CD4-positive, alpha-beta T cell (primary cell): ENCODE measurements at regions not wholly inside any gene's neighbourhood (a gene's known extent, or its start where the extent isn't known, plus 50 kb on each side); places are given as distances from the start of the nearest gene placed in this dataset.

Experiments
- ATAC-seq: fragments of 200-7000 bp; cut with Tn5 transposase; one replicate; pipeline ENCODE4 v1.10.0; 2022; ENCODE audit warnings: mild to moderate bottlenecking; ENCODE audit not compliant: poor library complexity
- CTCF ChIA-PET: fragments of 350-600 bp; sonication (Branson Sonifier 250); formaldehyde crosslinking; loops from one replicate; lab custom pipeline; 2021; ENCODE audit warnings: antibody characterized with exemption, inconsistent platforms; lab: Charles Lee
- POLR2A ChIA-PET: fragments of 350-600 bp; sonication (Branson Sonifier 250); formaldehyde crosslinking; loops from one replicate; lab custom pipeline; 2021; ENCODE audit warnings: antibody characterized with exemption, inconsistent platforms; lab: Charles Lee
- DNase-seq, 14 experiments: peaks; one replicate each; pipeline ENCODE4 v3.0.0-alpha.2; 2013 to 2020; ENCODE audit warnings: mixed read lengths in 2 of 14
- H3K27ac ChIP-seq, 2 donors: one replicate each; pipeline versions ENCODE4 v1.5.1 to v1.7.0; 2013; ENCODE audit warnings: low read length in 2 of 2, low read depth in 1 of 2, mild to moderate bottlenecking in 1 of 2
- H3K27me3 ChIP-seq, 2 experiments: 1 replicate in 1 of 2; 2 replicates in 1 of 2; pipeline versions ENCODE4 v1.6.1 to v1.7.0; 2013; ENCODE audit warnings: low read length in 2 of 2, control low read depth in 1 of 2, mild to moderate bottlenecking in 1 of 2, moderate library complexity in 1 of 2; ENCODE audit not compliant: insufficient read depth in 2 of 2, control insufficient read depth in 1 of 2
- H3K36me3 ChIP-seq: one replicate; pipeline ENCODE4 v1.6.1; 2013; ENCODE audit warnings: low read length, control low read depth; ENCODE audit not compliant: insufficient read depth
- H3K4me1 ChIP-seq: one replicate; pipeline ENCODE4 v1.6.1; 2013; ENCODE audit warnings: low read length, control low read depth; ENCODE audit not compliant: insufficient read depth
- H3K4me3 ChIP-seq: one replicate; pipeline ENCODE4 v1.5.1; 2013; ENCODE audit warnings: mild to moderate bottlenecking, low read length, moderate library complexity
- H3K9me3 ChIP-seq, 2 experiments: 1 replicate in 1 of 2; 2 replicates in 1 of 2; pipeline versions ENCODE4 v1.6.1 to v1.7.0; 2013; ENCODE audit warnings: low read length in 2 of 2, mild to moderate bottlenecking in 2 of 2, control low read depth in 1 of 2, moderate library complexity in 1 of 2; ENCODE audit not compliant: control insufficient read depth in 1 of 2, insufficient read depth in 1 of 2
- H3K27ac Mint-ChIP-seq: one replicate; pipeline ENCODE4 v1.8.0; 2020; ENCODE audit warnings: mixed read lengths
- H3K27me3 Mint-ChIP-seq: one replicate; pipeline ENCODE4 v1.8.0; 2021; ENCODE audit warnings: mixed read lengths
- H3K36me3 Mint-ChIP-seq: one replicate; pipeline ENCODE4 v1.8.0; 2021; ENCODE audit warnings: low read depth, mixed read lengths
- H3K4me1 Mint-ChIP-seq: one replicate; pipeline ENCODE4 v1.8.0; 2021; ENCODE audit warnings: low read depth, mixed read lengths
- H3K4me3 Mint-ChIP-seq: one replicate; pipeline ENCODE4 v1.8.0; 2020; ENCODE audit warnings: mild to moderate bottlenecking, mixed read lengths
- H3K9me3 Mint-ChIP-seq: one replicate; pipeline ENCODE4 v1.8.0; 2020; ENCODE audit warnings: mixed read lengths
- CTCF ChIP-seq: fragments of 200-600 bp; IDR thresholded peaks from one replicate; pipeline ENCODE4 v1.8.0; 2022; ENCODE audit warnings: antibody characterized with exemption, mild to moderate bottlenecking
- intact Hi-C, 2 experiments: fragments of 100-400 bp; cut with DNase I in 1 of 2; cut with micrococcal nuclease in 1 of 2; formaldehyde crosslinking; loops; one replicate each; pipeline versions ENCODE4 v1.15.1 to v1.9.0; 2023 to 2025; cut with DNase I, micrococcal nuclease

- Mint-ChIP-seq H3K27ac (no peak overlapping the region), H3K4me3 (no peak overlapping the region), H3K36me3 (no peaks in the 10 kb centered on the region), H3K4me1 (no peaks in the 10 kb centered on the region), H3K27me3 (no peaks in the 10 kb centered on the region), H3K9me3 (no peaks in the 10 kb centered on the region)
- intact Hi-C loops: no loop called here
- H3K4me3 ChIP-seq: no peak overlapping the region
- POLR2A ChIA-PET: no interaction called here
- peaks cover 0 to 3% of the 10 kb centered on the region in 2 experiments for H3K9me3 ChIP-seq
- TF ChIP-seq CTCF: no peak
- DNase-seq: no peak
- no peak overlapping the region for H3K27ac ChIP-seq
- no peaks in the 10 kb centered on the region for H3K4me1 ChIP-seq
- H3K27me3 ChIP-seq: no peaks in the 10 kb centered on the region
- CTCF ChIA-PET: no interaction called here
- H3K36me3 ChIP-seq: no peaks in the 10 kb centered on the region
- ATAC-seq: no peak
These were observed 779.5 kb downstream of the TLR4 start for GRCh38 chr9:118483677-118484076.

GRCh38 chr9:118503236-118503635, 799.0 kb downstream of the TLR4 start:
- H3K4me1 Mint-ChIP-seq: no peaks in the 10 kb centered on the region
- DNase-seq (no peak), ATAC-seq (no peak)
- Histone ChIP-seq H3K4me1 (no peaks in the 10 kb centered on the region), H3K36me3 (no peaks in the 10 kb centered on the region), H3K9me3 (peaks cover 0 to 6% of the 10 kb centered on the region in 2 experiments), H3K27ac (no peak overlapping the region), H3K27me3 (no peaks in the 10 kb centered on the region), H3K4me3 (no peak overlapping the region)
- H3K27ac Mint-ChIP-seq: no peak overlapping the region
- peaks cover 21% of the 10 kb centered on the region for H3K9me3 Mint-ChIP-seq
- intact Hi-C loops: no loop called here
- ChIA-PET POLR2A (no interaction called here), CTCF (no interaction called here)
- TF ChIP-seq CTCF: no peak
- H3K4me3 Mint-ChIP-seq: no peak overlapping the region
- no peaks in the 10 kb centered on the region for H3K36me3 Mint-ChIP-seq
- no peaks in the 10 kb centered on the region for H3K27me3 Mint-ChIP-seq

- ATAC-seq: no peak
- H3K4me1 Mint-ChIP-seq: no peaks in the 10 kb centered on the region
- peaks cover 3% of the 10 kb centered on the region for H3K9me3 Mint-ChIP-seq
These were observed 806.5 kb downstream of the TLR4 start for GRCh38 chr9:118510711-118511110.

More at GRCh38 chr9:118510711-118511110, 806.5 kb downstream of the TLR4 start:
- TF ChIP-seq CTCF: no peak
- intact Hi-C loops: no loop called here
- Histone ChIP-seq H3K36me3 (no peaks in the 10 kb centered on the region), H3K27me3 (no peaks in the 10 kb centered on the region), H3K4me3 (no peak overlapping the region), H3K4me1 (no peaks in the 10 kb centered on the region), H3K9me3 (peaks cover 0 to 10% of the 10 kb centered on the region in 2 experiments), H3K27ac (no peak overlapping the region)
- Mint-ChIP-seq H3K27ac (no peak overlapping the region), H3K4me3 (no peak overlapping the region), H3K36me3 (no peaks in the 10 kb centered on the region), H3K27me3 (no peaks in the 10 kb centered on the region)
- ChIA-PET POLR2A (no interaction called here), CTCF (no interaction called here)
- DNase-seq: no peak
